HG03045 (cell line): ENCODE measurements at regions not wholly inside any gene's neighbourhood (a gene's known extent, or its start where the extent isn't known, plus 50 kb on each side); places are given as distances from the start of the nearest gene placed in this dataset.

Experiments used
- ATAC-seq: cut with Tn5 transposase; IDR thresholded peaks from one replicate; pipeline ENCODE4 v1.9.1; 2021; ENCODE audit warnings: mild to moderate bottlenecking, moderate library complexity; ENCODE audit not compliant: unreplicated experiment

GRCh38 chr3:72594615-72595215 is 253.5 kb downstream of the SHQ1 start:
- ATAC-seq: no peak

- ATAC-seq: no peak
These were observed 254.3 kb downstream of the SHQ1 start for GRCh38 chr3:72593881-72594397.

- ATAC-seq: no peak
These were observed 256.5 kb downstream of the SHQ1 start for GRCh38 chr3:72591522-72592421.

GRCh38 chr3:72590732-72591221 is 257.5 kb downstream of the SHQ1 start:
- ATAC-seq: no peak

- ATAC-seq: no peak
These were observed 261.0 kb downstream of the SHQ1 start for GRCh38 chr3:72587282-72587681.

GRCh38 chr3:72586694-72587093 is 261.6 kb downstream of the SHQ1 start:
- ATAC-seq: no peak

- no peak for ATAC-seq
These were observed 262.3 kb downstream of the SHQ1 start for GRCh38 chr3:72585966-72586365.

- ATAC-seq: no peak
These were observed 264.0 kb downstream of the SHQ1 start for GRCh38 chr3:72584262-72584661.

GRCh38 chr3:72582963-72583362 is 265.3 kb downstream of the SHQ1 start:
- ATAC-seq: no peak

- peak; percentile 95 for ATAC-seq
These were observed 265.9 kb downstream of the SHQ1 start for GRCh38 chr3:72582211-72582878.

GRCh38 chr3:72580900-72581299 is 267.3 kb downstream of the SHQ1 start:
- ATAC-seq: no peak

- ATAC-seq: no peak
These were observed 267.9 kb downstream of the SHQ1 start for GRCh38 chr3:72580246-72580756.

- ATAC-seq: no peak
These were observed 268.5 kb downstream of the SHQ1 start for GRCh38 chr3:72579581-72580245.

- ATAC-seq: no peak
These were observed 269.1 kb downstream of the SHQ1 start for GRCh38 chr3:72579191-72579580.

- no peak for ATAC-seq
These were observed 271.1 kb downstream of the SHQ1 start for GRCh38 chr3:72577190-72577589.

GRCh38 chr3:72576563-72576962 is 271.7 kb downstream of the SHQ1 start:
- no peak for ATAC-seq

- ATAC-seq: no peak
These were observed 274.1 kb downstream of the SHQ1 start for GRCh38 chr3:72574144-72574543.

- no peak for ATAC-seq
These were observed 275.2 kb downstream of the SHQ1 start for GRCh38 chr3:72573051-72573450.

- no peak for ATAC-seq
These were observed 275.7 kb downstream of the SHQ1 start for GRCh38 chr3:72572489-72573007.

GRCh38 chr3:72571638-72572114 is 276.6 kb downstream of the SHQ1 start:
- no peak for ATAC-seq
